GM21619 (cell line): ENCODE measurements at regions not wholly inside any gene's neighbourhood (a gene's known extent, or its start where the extent isn't known, plus 50 kb on each side); places are given as distances from the start of the nearest gene placed in this dataset.

Experiments used
- ATAC-seq: cut with Tn5 transposase; IDR thresholded peaks from one replicate; pipeline ENCODE4 v1.9.1; 2021; ENCODE audit not compliant: unreplicated experiment

GRCh38 chr18:71597219-71597618 lies 946.9 kb downstream of the CBLN2 start:
- no peak for ATAC-seq

- no peak for ATAC-seq
Measured at GRCh38 chr18:71583252-71583651, 960.9 kb downstream of the CBLN2 start.

GRCh38 chr18:71554686-71555085 lies 989.5 kb downstream of the CBLN2 start:
- ATAC-seq, result no peak

GRCh38 chr18:71541643-71542042 lies 1002.5 kb downstream of the CBLN2 start:
- ATAC-seq, result no peak

GRCh38 chr18:71529703-71530303 lies 1014.3 kb downstream of the CBLN2 start:
- ATAC-seq, result no peak

GRCh38 chr18:71523483-71524435 lies 1020.4 kb downstream of the CBLN2 start:
- no peak for ATAC-seq

GRCh38 chr18:71505526-71505925 lies 1038.6 kb downstream of the CBLN2 start:
- no peak for ATAC-seq

GRCh38 chr18:71503222-71503621 lies 1040.9 kb downstream of the CBLN2 start:
- ATAC-seq, result no peak

- no peak for ATAC-seq
Measured at GRCh38 chr18:71485611-71486010, 1058.5 kb downstream of the CBLN2 start.

GRCh38 chr18:71471963-71472725 lies 1072.0 kb downstream of the CBLN2 start:
- ATAC-seq, result no peak

- ATAC-seq, result no peak
Measured at GRCh38 chr18:71456206-71456605, 1087.9 kb downstream of the CBLN2 start.

- ATAC-seq, result no peak
Measured at GRCh38 chr18:71450257-71450656, 1093.9 kb downstream of the CBLN2 start.

- no peak for ATAC-seq
Measured at GRCh38 chr18:71443706-71444480, 1100.2 kb downstream of the CBLN2 start.

- ATAC-seq, result no peak
Measured at GRCh38 chr18:71442731-71443141, 1101.4 kb downstream of the CBLN2 start.

- ATAC-seq, result no peak
Measured at GRCh38 chr18:71441156-71441555, 1103.0 kb downstream of the CBLN2 start.

- ATAC-seq, result no peak
Measured at GRCh38 chr18:71437511-71437910, 1106.6 kb downstream of the CBLN2 start.

GRCh38 chr18:71433373-71433772 lies 1110.8 kb downstream of the CBLN2 start:
- no peak for ATAC-seq

- no peak for ATAC-seq
Measured at GRCh38 chr18:71431689-71432088, 1112.5 kb downstream of the CBLN2 start.

GRCh38 chr18:71431171-71431570 lies 1113.0 kb downstream of the CBLN2 start:
- ATAC-seq, result no peak

- ATAC-seq, result no peak
Measured at GRCh38 chr18:71426441-71426840, 1117.7 kb downstream of the CBLN2 start.
